HG02642 (cell line): ENCODE measurements at regions not wholly inside any gene's neighbourhood (a gene's known extent, or its start where the extent isn't known, plus 50 kb on each side); places are given as distances from the start of the nearest gene placed in this dataset.
"Not testable (repeated sequence)": the region's sequence is repeated elsewhere in the genome, so short reads cannot be mapped to it uniquely, and the experiment has no call there.

Source experiments
- ATAC-seq: cut with Tn5 transposase; IDR thresholded peaks from one replicate; pipeline ENCODE4 v1.9.1; 2021; ENCODE audit warnings: mild to moderate bottlenecking; ENCODE audit not compliant: unreplicated experiment, poor library complexity

GRCh38 chrX:125651426-125651825 is 331.8 kb downstream of the TEX13C start:
- no peak for ATAC-seq

GRCh38 chrX:125654501-125654900 is 334.8 kb downstream of the TEX13C start:
- ATAC-seq, result no peak

GRCh38 chrX:125673758-125674157 is 354.1 kb downstream of the TEX13C start:
- ATAC-seq, result no peak

- ATAC-seq, result no peak
Observed at GRCh38 chrX:125678258-125678657, 358.6 kb downstream of the TEX13C start.

- no peak for ATAC-seq
Observed at GRCh38 chrX:125680366-125680765, 360.7 kb downstream of the TEX13C start.

- peak; percentile 39 for ATAC-seq
Observed at GRCh38 chrX:125681058-125681457, 361.4 kb downstream of the TEX13C start.

GRCh38 chrX:125681507-125681906 is 361.8 kb downstream of the TEX13C start:
- ATAC-seq, result peak; percentile 83

- not testable (repeated sequence) for ATAC-seq
Observed at GRCh38 chrX:125690522-125690921, 370.9 kb downstream of the TEX13C start.

GRCh38 chrX:125694171-125694570 is 374.5 kb downstream of the TEX13C start:
- no peak for ATAC-seq

- no peak for ATAC-seq
Observed at GRCh38 chrX:125709074-125709473, 389.4 kb downstream of the TEX13C start.

- ATAC-seq, result no peak
Observed at GRCh38 chrX:125709532-125709931, 389.9 kb downstream of the TEX13C start.

GRCh38 chrX:125710403-125711062 is 390.9 kb downstream of the TEX13C start:
- no peak for ATAC-seq

- ATAC-seq, result no peak
Observed at GRCh38 chrX:125711103-125711502, 391.4 kb downstream of the TEX13C start.

GRCh38 chrX:125713633-125714032 is 394.0 kb downstream of the TEX13C start:
- no peak for ATAC-seq

GRCh38 chrX:125727117-125727516 is 407.4 kb downstream of the TEX13C start:
- ATAC-seq, result no peak

GRCh38 chrX:125736008-125736729 is 416.5 kb downstream of the TEX13C start:
- ATAC-seq, result no peak

- ATAC-seq, result no peak
Observed at GRCh38 chrX:125742811-125743210, 423.1 kb downstream of the TEX13C start.

- ATAC-seq, result no peak
Observed at GRCh38 chrX:125744914-125745313, 421.2 kb downstream of the DCAF12L2 start.

GRCh38 chrX:125757794-125758564 is 408.1 kb downstream of the DCAF12L2 start:
- ATAC-seq, result no peak

- ATAC-seq, result no peak
Observed at GRCh38 chrX:125758819-125759218, 407.3 kb downstream of the DCAF12L2 start.

- no peak for ATAC-seq
Observed at GRCh38 chrX:125762954-125763353, 403.1 kb downstream of the DCAF12L2 start.
